ELR (cell line): ENCODE measurements at regions not wholly inside any gene's neighbourhood (a gene's known extent, or its start where the extent isn't known, plus 50 kb on each side); places are given as distances from the start of the nearest gene placed in this dataset.
"Not testable (repeated sequence)": the region's sequence is repeated elsewhere in the genome, so short reads cannot be mapped to it uniquely, and the experiment has no call there.

Source experiments
- DNase-seq: peaks from one replicate; pipeline ENCODE4 v3.0.0-alpha.2; 2015; ENCODE audit warnings: low read depth

DNA sequence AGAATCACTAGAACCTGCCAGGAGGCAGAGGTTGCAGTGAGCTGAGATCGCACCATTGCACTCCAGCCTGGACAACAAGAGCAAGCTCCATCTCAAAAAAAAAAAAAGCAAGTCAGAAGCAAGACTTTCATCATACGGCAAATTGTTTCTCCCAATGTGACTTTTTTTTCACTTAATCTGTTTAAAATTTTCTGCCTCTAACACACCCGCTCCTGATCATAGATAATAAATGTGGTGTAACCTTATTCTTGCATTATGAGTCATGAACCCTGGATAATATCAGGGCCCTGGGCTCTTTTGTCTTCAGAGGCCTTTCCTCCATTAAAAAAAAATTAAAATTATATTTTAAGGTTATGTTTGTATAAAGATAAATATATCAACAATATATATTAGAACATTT, 111.4 kb upstream of the JCAD start:
- DNase-seq = peak; percentile 43

DNA sequence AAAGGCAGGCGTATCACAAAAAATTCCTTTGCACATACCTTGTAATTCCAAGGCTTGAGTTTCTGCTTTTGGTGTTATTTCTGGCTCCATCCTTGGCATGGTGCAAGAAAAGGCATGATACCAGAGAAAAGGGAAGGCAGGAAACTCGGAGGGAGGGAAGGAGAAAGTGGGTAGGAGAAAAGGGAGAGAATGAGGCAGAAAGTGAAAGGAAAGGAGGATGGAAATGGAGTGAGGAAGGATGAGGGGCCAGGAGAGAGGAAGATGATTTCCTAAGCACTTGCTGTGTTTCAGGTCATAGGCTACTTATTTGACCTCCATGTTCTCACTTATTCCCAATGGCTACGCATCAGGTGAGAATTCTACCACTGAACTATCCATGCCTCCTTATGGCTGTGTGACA, 110.8 kb upstream of the JCAD start:
- no peak for DNase-seq

DNA sequence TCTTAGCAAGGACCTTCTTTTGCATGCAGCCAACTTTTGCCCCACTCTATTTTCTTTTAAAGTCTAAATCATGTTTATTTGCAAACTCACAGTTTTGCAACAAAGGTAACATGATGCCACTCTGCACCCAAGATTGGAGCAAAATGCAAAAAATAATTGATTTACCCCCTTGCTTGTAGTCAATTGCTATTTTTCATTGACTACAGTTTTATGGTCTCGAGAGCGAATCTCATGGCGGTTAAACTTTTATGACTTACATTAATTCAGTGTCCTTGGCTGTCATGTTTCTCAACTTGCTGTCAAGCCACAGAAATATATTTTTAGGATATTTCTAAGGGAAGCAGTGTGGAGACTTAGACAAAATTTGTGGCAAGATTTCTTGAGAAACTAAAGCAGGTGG, 110.0 kb upstream of the JCAD start:
- DNase-seq = no peak

DNA sequence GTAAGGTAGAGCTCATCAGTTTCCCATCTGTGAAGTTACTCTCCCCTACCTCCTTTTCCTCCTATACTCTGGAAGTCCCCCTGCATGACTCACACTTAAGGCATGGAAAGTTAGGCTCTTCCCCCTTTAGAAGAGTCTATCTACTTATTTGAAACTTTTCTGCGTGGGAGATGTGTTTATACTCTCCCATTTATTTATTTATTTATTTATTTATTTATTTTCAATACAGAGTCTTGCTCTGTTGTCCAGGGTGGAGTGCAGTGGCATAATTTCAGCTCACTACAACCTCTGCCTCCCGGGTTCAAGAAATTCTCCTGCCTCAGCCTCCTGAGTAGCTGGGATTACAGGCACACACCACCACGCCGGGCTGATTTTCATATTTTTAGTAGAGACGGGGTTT, 107.5 kb upstream of the JCAD start:
- DNase-seq = peak; percentile 14

DNA sequence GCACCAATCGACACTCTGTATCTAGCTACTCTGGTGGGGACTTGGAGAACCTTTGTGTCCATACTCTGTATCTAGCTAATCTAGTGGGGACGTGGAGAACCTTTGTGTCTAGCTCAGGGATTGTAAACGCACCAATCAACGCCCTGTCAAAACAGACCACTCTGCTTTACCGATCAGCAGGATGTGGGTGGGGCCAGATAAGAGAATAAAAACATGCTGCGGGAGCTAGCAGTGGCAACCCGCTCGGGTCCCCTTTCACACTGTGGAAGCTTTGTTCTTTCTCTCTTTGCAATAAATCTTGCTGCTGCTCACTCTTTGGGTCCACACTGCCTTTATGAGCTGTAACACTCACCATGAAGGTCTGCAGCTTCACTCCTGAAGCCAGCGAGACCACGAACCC, 104.0 kb upstream of the JCAD start:
- DNase-seq = not testable (repeated sequence)

DNA sequence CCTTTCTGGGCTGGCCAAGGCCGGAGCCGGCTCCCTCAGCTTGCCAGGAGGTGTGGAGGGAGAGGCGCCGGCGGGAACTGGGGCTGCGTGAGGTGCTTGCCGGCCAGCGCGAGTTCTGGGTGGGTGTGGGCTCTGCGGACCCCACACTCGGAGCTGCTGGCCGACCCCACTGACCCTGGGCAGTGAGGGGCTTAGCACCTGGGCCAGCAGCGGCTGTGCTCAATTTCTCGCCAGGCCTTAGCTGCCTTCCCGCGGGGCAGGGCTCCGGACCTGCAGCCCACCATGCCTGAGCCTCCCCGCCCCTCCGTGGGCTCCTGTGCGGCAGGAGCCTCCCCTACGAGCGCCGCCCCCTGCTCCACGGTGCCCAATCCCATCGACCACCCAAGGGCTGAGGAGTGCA, 103.4 kb upstream of the JCAD start:
- DNase-seq = not testable (repeated sequence)

DNA sequence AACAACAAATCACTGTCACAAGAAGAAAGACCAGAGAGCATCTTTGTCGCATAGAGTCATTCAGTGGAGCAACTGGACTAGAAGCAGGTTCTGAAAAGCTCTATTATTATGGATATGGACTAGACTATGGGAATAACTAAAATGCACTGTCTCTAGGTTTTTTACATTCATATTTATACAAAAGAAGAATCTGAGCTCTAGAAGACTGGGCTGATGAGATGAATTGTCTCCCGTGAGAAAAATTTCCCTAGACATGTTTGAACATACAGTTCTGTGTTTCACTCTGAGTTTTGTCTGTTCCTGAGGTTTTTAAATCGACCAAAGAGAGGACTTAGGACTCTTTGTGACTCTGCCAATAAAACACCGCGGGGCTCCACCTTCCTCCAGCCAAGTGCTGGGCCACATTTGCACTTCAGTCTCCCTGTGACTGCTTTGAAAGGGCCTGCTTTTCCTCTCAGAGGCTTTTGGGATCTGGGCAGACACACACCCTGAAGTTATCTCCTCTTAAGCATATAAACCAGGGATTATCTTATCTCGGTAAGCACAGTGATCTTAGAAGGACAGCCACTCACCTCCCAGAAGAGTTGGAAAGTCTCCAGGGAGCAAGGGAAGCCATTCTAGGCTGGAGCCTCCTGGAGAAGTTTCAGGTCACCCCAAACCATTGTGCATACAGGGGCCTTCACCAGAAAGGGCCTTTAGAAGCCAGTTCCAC, 101.0 kb upstream of the JCAD start:
- DNase-seq = no peak

DNA sequence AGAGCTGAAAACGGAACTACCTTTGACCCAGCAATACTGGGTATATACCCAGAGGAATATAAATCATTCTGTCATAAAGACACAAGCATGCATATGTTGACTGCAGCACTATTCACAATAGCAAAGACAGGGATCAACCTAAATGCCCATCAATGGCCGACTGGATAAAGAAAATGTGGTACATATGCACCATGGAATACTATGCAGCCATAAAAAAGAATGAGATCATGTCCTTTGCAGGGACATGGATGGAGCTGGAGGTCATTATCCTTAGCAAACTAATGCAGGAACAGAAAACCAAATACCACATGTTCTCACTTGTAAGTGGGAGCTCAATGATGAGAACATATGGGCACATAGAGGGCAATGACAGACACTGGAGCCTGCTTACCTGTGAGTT, 100.2 kb upstream of the JCAD start:
- not testable (repeated sequence) for DNase-seq

DNA sequence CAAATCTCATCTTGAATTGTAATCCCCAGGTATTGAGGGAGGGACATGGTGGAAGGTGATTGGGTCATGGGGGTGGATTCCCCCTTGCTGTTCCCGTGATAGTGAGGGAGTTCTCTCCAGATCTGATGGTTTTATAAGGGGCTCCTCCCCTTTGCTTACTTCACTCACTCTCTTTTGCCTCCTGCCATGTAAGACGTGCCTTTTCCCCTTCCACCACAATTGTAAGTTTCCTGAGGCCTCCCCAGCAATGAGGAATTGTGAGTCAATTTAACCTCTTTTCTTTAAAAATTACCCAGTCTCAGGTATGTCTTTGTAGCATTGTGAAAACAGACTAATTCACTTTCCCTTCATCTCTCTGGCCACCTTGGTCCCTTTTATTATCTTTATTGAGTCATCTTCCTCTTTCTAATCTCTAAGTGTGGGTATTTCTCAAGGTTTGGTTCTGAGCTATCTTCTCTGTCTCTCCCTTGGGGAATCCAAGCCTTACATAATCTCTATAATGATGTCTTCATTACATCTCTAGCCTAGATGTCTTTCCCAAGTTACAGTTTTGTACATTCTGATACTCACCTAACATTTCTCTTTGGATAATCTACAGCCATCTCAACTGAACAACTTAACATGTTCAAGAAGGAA, 99.1 kb upstream of the JCAD start:
- no peak for DNase-seq

DNA sequence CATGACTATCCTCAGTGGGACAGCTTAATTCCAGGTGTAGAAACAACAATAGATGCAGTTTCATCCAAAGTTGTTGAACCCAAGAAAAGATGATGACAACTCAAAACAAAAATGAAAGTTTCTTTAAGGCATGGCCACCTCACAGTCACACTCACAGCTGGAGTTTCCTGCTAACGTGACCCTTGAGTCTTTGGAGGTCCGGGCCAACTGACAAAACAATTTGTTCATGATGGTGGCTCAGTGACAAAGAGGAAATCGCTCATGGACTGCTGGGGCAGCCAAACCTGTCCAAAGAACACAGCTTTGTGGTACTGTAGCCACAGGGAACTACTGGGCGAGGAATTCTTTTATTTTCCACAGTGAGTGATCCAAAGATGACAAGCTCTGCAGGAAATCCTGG, 96.0 kb upstream of the JCAD start:
- DNase-seq = no peak

DNA sequence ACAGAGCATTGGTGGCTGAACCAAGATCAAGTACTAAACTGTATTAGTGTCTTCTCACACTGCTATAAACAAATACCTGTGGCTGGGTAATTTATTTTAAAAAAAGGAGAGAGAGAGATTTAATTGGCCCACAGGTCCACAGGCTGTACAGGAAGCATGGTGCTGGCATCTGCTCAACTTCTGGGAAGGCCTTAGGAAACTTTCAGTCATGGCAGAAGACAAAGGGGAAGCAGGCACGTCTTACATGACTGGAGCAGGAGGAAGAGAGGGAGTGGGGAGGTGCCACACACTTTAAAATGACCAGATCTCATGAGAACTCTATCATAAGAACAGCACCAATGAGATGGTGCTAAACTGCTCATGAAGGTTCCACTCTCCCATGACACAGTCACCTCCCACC, 95.2 kb upstream of the JCAD start:
- no peak for DNase-seq

DNA sequence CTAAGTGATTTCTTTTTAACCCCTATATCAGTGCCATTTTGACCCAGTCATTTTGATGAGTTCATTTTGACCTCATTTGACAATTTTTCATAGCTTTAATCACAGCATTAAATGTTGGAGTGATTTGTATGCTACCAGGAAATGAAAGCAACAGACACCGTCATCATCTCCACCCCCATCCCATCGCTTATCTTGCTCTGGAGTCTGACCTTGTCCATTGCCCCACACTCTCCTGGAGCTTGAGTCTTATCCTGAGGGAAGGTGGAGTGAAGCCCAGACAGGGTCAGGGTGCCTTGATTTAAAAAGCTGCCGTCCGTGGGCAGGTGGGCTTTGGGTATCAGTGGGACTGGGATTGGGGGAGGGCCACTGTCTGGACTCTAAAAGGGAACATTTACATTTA, 94.7 kb upstream of the JCAD start:
- DNase-seq = no peak

DNA sequence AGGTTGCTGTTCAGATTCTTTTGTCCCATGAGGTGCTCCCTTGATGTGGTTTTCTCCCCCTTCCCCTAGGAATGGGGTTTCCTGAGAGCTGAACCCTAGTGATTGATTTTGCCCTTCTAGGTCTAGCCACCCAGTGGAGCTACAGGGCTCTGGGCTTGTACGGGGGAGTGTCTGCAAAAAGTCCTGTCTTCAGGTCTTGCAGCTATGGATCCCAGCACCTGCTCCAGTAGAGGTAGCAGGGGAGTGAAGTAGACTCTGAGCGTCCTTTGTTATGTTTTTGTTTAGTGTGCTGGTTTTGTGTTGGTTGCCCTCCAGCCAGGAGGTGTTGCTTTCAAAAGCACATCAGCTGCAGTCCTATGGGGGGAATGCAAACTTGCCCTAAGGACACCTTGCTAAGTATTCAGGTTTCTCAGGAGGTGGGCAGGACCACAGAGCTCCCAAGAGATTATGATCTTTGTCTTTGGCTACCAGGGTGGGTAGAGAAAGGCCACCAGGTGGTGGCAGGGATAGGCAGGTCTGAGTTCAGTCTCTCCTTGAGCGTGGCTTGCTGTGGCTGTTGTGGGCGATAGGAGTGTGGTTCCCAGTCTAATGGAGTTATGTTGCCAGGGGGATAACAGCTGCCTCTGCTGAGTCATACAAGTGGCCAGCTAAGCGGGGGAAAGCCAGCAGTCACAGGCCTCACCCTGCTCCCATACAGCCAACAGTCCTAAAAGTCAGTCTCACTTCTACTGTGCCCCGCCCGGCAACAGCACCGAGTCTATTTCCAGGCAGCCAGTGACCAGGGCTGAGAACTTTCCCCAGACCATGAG, 92.4 kb upstream of the JCAD start:
- peak; percentile 68 for DNase-seq

DNA sequence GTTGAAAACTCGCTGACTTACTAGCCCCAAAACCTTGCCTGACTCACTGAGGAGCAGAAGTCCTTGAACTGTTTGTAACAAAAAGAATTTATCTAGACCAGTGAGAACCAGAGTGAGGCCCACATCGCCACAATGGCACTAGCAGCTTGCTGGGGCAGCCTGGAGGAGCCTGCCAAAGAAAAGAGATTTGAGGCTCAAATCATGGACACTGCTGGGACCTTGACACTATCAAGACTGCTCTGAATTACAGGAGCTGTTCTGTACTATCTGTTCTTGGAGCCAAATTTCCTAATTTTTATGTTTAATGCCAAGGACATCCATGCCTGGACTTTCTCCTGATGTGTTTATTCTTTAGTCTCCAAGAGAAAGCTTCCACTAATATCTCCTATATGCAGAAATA, 82.0 kb upstream of the JCAD start:
- DNase-seq = no peak

DNA sequence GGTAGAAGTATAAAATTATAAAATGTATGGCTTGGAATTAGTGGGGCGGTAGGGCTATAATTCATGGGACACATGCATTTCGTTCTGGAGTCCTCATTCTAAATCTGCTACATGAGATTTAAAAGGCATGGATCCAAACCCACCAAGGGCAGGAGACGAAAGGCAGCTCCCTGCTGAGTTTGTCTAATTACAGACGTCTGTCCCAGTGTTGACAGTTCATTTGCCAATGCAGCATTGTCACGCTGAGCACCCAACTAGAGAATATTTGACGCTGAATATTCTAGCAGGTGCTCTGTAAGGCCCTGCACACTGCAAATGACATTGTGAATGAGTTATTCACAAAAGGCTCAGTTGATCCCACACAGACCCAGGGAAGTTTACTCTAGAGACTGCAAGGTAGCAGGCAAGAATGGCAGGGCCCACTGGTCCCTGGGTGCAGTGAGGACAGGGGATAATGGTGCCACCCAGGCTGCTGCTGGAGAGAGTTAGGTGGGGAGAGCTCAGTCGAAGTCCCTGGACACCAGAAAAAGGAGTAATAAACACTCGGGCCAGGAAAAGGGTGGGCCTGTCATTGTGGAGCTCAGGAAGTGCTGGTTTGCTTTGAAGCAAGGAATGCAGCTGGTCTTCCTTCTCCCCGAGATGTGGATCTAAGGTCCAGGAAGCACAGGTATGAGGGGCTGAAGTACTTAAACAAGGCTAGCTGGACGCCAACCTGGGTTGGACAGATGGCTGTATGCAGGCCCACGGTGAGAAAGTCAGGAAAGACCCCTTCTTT, 75.0 kb upstream of the JCAD start:
- no peak for DNase-seq

DNA sequence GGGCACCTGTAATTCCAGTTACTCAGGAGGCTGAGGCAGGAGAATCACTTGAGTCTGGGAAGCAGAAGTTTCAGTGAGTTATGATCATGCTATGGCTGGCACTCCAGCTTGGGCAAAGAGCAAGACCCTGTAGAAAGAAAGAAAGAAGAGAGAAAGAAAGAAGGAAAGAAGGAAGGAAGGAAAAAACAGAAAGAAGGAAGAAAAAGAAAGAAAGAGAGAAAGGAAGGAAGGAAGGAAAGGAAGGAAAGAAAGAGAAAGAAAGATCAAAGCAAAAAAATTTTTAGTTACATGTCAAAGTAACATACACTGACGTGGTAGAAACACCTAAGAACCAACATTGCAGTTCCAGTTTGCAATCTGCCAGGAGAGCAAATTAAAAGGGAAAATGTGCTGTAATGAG, 73.8 kb upstream of the JCAD start:
- DNase-seq = no peak

DNA sequence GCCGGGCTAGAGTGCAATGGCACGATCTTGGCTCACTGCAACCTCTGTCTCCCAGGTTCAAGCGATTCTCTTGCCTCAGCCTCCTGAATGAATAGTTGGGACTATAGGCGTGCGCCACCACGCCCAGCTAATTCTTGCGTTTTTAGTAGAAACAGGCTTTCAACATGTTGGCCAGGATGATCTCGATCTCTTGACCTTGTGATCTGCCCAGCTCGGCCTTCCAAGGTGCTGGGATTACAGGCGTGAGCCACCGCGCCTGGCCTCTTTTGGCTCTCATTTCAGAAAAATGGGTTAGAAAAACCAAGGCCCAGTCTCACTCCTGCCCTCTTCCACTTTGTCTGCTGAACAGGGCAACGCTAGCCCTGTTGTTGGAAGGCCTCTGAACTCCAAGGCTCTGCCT, 72.0 kb upstream of the JCAD start:
- DNase-seq = not testable (repeated sequence)

DNA sequence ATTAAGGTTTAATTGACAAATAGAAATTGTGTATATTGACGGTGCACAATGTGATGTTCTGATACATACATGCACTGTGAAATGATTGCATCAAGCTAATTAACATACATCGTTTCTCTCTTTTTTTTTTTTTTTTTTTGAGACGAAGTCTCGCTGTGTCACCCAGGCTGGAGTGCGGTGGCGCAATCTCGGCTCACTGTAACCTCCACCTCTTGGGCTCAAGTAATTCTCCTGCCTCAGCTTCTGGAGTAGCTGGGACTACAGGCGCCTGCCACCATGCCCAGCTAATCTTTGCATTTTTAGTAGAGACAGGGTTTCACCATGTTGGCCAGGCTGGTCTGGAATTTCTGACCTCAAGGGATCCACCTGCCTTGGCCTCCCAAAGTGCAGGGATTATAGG, 69.9 kb upstream of the JCAD start:
- not testable (repeated sequence) for DNase-seq

DNA sequence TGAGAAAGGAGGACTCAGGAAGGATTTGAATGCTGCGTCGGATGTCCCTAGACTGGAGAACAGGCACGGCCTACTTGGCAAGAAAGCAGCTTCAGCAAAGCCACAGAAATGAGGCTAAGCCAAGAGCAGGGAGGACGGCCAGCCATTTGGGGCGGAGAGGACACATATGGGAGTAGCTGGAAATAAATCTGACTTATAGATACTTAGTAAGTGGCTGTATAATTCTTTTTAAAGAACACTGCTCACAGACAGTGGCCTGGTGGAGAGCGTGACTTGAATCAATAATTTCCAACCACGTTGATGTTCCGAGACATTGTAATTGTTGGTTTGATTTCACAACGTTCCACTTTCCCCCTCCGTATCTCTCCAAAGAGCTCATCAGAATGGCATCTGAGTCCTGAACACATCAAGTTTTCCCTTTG, 67.7 kb upstream of the JCAD start:
- no peak for DNase-seq

DNA sequence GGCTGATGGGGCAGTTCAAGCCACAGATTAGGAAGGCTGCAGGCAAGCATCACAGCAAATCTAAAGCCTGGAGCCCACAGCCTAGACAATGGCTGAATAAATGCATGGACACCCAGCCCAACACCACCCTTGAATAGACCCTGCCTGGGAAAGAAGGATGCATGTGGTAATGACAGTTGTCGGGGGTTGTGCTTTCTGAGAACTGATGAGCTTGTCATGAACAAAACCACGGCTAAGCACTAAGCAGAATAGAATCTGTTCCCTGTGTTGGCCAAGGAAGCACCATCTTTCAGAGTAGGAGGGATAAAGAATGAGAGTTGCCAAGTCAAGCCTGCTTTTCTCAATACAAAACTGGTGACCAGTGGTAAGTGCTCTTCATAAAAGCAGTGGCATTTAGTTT, 66.1 kb upstream of the JCAD start:
- DNase-seq = no peak

DNA sequence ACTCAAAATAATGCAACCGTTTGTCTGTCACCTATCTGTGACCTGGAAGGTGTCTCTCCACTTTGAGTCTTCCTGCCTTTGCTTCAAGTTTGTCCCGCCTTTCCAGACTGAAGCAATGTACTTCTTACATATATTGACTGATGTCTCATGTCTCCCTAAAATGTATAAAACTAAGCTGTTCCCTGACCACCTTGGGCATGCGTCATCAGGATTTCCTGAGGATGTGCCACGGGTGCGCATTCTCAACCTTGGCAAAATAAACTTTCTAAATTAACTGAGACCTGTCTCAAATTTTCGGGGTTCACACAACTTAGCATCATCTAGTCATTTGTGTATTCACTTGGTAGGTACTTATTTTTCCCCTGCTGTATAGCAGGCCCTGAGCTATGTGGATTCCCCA, 65.3 kb upstream of the JCAD start:
- DNase-seq = no peak

DNA sequence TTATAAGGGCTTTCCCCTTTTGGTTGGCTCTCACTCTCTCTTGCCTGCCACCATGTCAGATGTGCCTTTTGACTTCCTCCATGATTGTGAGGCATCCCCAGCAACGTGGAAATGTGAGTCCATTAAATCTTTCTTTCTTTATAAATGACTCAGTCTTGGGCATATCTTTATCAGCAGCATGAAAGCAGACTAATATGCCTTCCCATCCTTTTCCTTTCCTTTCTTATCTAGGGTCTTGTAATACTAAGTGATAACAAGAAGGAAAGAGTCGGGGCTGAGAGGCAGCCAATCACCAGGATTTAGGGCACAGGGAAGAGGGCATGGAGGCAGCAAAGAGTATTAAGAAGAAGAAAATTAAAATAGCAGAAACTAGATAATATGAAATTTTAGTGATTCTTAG, 62.0 kb upstream of the JCAD start:
- DNase-seq = no peak

DNA sequence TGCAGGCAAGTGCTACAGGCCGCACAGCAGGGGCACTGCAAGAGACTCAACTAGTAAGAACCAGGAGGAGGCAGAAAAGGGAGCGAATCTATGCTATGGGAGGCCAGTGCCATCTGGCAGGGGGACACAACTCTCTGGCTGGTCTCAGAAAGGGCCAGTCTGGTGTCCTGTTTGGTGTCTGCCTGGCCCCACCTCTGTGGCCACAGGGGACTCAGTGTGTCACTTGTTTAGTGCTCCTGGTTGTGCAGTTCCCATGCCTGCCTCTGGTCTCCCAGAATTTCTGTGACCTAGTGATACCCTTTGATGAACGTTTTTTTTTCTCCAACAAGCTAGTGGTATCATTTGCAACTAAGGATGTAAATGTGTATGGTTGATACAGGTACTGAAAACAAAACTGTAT, 59.2 kb upstream of the JCAD start:
- no peak for DNase-seq
